Prostate gland (tissue), 2 donors: ENCODE measurements at regions not wholly inside any gene's neighbourhood (a gene's known extent, or its start where the extent isn't known, plus 50 kb on each side); places are given as distances from the start of the nearest gene placed in this dataset.
"Not testable (repeated sequence)": the region's sequence is repeated elsewhere in the genome, so short reads cannot be mapped to it uniquely, and the experiment has no call there.

Experiments used
- DNase-seq: peaks from one replicate; pipeline ENCODE4 v3.0.0-alpha.2; 2019; ENCODE audit warnings: low spot score
- H3K27ac ChIP-seq, 2 donors: fragments of 200-600 bp; sonication (generic); 2 replicates each; pipeline ENCODE4 v1.5.1; 2017 to 2019
- H3K27me3 ChIP-seq: fragments of 200-600 bp; sonication (generic); replicated peaks from 2 replicates; pipeline ENCODE4 v1.5.1; 2019; ENCODE audit not compliant: insufficient read depth
- H3K36me3 ChIP-seq, 2 donors: fragments of 200-600 bp; sonication (generic); 1 replicate in 1 of 2; 2 replicates in 1 of 2; pipeline versions ENCODE4 v1.5.1 to v1.8.1; 2017 to 2019
- H3K4me1 ChIP-seq: fragments of 200-600 bp; sonication (generic); replicated peaks from 2 replicates; pipeline ENCODE4 v1.5.1; 2019
- H3K4me3 ChIP-seq, 2 donors: fragments of 200-600 bp; sonication (generic); 2 replicates each; pipeline ENCODE4 v1.5.1; 2017 to 2019
- H3K9me3 ChIP-seq: fragments of 200-600 bp; sonication (generic); 2 replicates; pipeline ENCODE4 v1.5.1; 2017
- POLR2A ChIP-seq: fragments of 450-650 bp; IDR thresholded peaks from one replicate; pipeline ENCODE4 v1.6.1; 2016; ENCODE audit warnings: antibody characterized with exemption, mild to moderate bottlenecking
- POLR2AphosphoS5 ChIP-seq: sonication (generic); formaldehyde crosslinking; IDR thresholded peaks from one replicate; pipeline ENCODE4 v1.6.1; 2017; ENCODE audit warnings: antibody characterized with exemption
- WGBS: methylation state at CpG from one replicate; pipeline ENCODE4 v1.1.5; 2018; 5-methylcytosine and 5-hydroxymethylcytosine counted together
- intact Hi-C: fragments of 100-400 bp; cut with DNase I; formaldehyde crosslinking; loops from one replicate; pipeline ENCODE4 v1.14.2; 2022
- TF ChIP-seq, protein P1 (sequence below), 4 experiments: fragments of 200-600 bp in 2 of 4; fragments of 450-650 bp in 2 of 4; sonication (generic) in 2 of 4; IDR thresholded peaks; 1 replicate in 3 of 4; 2 replicates in 1 of 4; pipeline ENCODE4 v1.5.1; 2016 to 2019; ENCODE audit warnings: antibody characterized with exemption in 4 of 4, mild to moderate bottlenecking in 2 of 4, moderate library complexity in 2 of 4

DNA sequence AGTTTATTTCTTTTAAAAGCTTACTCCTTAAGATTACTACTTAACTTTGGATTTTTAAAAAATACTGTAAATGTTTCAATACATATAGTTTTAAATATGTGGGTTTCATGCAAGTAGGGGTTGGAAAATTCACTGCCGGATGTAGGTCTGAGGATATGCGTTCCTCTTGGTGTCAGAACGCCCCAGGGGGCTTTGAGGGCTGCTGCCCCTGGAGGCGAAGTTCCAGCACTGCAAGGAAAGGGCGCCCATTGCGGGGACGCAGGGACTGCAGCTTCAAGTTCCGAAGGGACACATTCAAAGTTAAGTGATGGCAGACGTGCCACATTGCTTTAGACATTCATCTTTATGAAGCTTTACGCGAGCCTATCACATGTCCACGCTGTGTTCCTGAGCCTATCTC is 152.9 kb downstream of the SOD2 start:
- WGBS: 32% methylated on average over 12 of the region's 12 CpGs
- intact Hi-C loops: no loop called here
- TF ChIP-seq POLR2AphosphoS5: no peak
- TF ChIP-seq POLR2A: no peak
- TF ChIP-seq, protein P1, sequence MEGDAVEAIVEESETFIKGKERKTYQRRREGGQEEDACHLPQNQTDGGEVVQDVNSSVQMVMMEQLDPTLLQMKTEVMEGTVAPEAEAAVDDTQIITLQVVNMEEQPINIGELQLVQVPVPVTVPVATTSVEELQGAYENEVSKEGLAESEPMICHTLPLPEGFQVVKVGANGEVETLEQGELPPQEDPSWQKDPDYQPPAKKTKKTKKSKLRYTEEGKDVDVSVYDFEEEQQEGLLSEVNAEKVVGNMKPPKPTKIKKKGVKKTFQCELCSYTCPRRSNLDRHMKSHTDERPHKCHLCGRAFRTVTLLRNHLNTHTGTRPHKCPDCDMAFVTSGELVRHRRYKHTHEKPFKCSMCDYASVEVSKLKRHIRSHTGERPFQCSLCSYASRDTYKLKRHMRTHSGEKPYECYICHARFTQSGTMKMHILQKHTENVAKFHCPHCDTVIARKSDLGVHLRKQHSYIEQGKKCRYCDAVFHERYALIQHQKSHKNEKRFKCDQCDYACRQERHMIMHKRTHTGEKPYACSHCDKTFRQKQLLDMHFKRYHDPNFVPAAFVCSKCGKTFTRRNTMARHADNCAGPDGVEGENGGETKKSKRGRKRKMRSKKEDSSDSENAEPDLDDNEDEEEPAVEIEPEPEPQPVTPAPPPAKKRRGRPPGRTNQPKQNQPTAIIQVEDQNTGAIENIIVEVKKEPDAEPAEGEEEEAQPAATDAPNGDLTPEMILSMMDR (IDR thresholded peaks at IDR 0.05): no peak

DNA sequence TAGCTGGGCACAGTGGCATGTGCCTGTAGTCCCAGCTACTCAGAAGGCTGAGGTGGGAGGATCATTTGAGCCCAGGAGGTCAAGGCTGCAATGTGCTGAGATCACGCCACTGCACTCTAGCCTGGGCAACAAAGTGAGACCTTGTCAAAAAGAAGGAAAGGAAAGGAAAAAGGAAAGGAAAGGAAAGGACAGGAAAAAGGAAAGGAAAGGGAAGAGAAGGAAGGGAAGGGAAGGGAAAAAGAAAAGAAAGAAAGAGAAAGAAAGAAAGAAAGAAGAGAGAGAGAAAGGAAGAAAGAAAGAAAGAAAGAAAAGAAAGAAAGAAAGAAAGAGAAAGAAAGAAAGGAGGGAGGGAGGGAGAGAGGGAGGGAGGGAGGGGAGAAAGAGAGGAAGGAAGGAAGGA is 155.0 kb downstream of the SOD2 start:
- H3K36me3 ChIP-seq, intact Hi-C loops, DNase-seq, H3K27ac ChIP-seq, H3K4me3 ChIP-seq, H3K9me3 ChIP-seq, H3K27me3 ChIP-seq, H3K4me1 ChIP-seq: not testable (repeated sequence)
- 93% methylated on average over 1 of the region's 1 CpG for WGBS

More for the DNA sequence above, 152.9 kb downstream of the SOD2 start:
- no peaks in the 10 kb centered on the region for H3K4me1 ChIP-seq
- DNase-seq: no peak
- H3K9me3 ChIP-seq: no peaks in the 10 kb centered on the region
- H3K27me3 ChIP-seq: no peaks in the 10 kb centered on the region
- H3K27ac ChIP-seq: no peak overlapping the region
- no peak overlapping the region for H3K4me3 ChIP-seq
- H3K36me3 ChIP-seq: no peaks in the 10 kb centered on the region

DNA sequence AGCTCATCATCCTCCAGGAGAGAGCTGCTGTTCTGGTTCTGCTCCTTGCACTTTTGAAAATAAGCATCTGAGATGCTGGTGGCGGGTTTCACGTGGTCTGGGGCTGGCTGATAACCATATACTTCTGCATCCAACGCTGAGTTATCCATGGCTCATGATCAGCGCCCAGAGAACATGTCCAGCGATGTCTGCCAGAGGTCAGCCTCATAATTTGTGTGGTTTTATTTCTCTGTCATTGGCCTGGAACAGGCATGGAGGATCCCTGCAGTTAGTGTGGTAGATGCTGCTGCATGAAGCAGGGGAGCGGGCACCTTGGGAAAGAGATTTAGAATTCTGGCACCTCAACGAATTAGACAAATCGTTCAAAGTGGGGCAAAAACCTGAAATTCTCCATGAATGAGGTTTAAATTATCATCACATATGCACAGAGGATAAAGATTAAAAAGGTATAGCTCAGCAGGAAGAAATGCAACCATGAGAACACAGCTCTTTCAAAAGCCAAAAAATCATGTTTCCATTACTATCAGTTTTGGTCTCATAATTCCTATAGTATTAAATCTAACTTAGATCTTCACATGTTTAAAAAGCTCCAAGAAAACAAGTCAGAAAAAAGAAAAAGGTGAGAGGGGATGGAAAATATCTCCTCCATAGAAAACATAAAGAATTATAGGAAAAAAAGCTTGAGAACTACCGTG is 157.2 kb downstream of the SOD2 start:
- TF ChIP-seq POLR2AphosphoS5: no peak
- TF ChIP-seq, protein P1 (IDR thresholded peaks at IDR 0.05): no peak
- TF ChIP-seq POLR2A: no peak
- no peak overlapping the region for H3K4me3 ChIP-seq
- no peaks in the 10 kb centered on the region for H3K4me1 ChIP-seq
- 84% methylated on average over 9 of the region's 9 CpGs for WGBS
- no peak overlapping the region for H3K27ac ChIP-seq
- H3K27me3 ChIP-seq: no peaks in the 10 kb centered on the region
- H3K36me3 ChIP-seq: no peaks in the 10 kb centered on the region
- intact Hi-C loops: no loop called here
- no peaks in the 10 kb centered on the region for H3K9me3 ChIP-seq
- no peak for DNase-seq

DNA sequence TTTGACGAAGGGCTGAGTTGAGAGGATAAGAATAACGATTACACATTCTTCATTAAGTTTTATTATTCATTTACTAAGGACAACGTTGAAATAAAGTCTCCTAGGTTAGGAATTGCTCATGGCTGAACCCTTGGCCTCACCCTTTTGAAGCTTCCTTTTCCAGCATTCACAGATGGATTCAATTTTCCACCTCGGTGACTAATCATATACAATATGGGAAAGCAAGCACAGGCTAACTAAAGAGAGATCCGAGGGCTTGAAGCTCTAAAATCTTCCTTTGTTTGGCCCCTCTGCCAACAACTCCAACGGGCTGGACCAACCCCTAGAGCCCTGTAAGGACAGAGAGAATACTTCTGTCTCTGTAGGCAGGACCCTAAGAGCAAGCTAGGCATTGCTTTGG is 159.5 kb downstream of the SOD2 start:
- H3K27me3 ChIP-seq: no peaks in the 10 kb centered on the region
- intact Hi-C loops: no loop called here
- H3K36me3 ChIP-seq: no peaks in the 10 kb centered on the region
- no peak overlapping the region for H3K27ac ChIP-seq
- H3K4me1 ChIP-seq: no peaks in the 10 kb centered on the region
- no peak for DNase-seq
- WGBS: 44% methylated on average over 6 of the region's 6 CpGs
- no peaks in the 10 kb centered on the region for H3K9me3 ChIP-seq
- TF ChIP-seq, protein P1 (IDR thresholded peaks at IDR 0.05): no peak
- TF ChIP-seq POLR2A (no peak), POLR2AphosphoS5 (no peak)
- H3K4me3 ChIP-seq: no peak overlapping the region

DNA sequence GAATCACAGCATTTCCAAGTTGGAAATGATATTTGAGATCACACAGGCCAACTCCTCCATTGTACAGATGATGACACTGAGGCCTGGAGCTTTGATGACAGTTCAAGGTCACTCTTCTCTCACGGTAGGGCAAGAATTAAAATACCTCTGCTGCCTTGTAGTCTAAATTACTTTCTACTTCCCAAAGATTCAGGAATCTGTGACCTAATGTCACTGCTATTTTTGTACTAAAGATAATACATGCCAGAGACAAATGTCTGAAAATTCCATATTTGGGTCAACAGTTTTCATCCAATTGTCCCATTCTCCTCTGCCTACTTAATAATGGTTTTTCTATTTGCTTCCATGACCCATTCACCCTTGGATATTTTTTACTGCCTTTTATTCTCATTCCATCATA is 160.0 kb downstream of the SOD2 start:
- no peaks in the 10 kb centered on the region for H3K4me1 ChIP-seq
- intact Hi-C loops: no loop called here
- no peak for DNase-seq
- H3K27me3 ChIP-seq: no peaks in the 10 kb centered on the region
- no peak overlapping the region for H3K4me3 ChIP-seq
- TF ChIP-seq, protein P1 (IDR thresholded peaks at IDR 0.05): no peak
- TF ChIP-seq POLR2AphosphoS5: no peak
- no peak for TF ChIP-seq POLR2A
- no peaks in the 10 kb centered on the region for H3K9me3 ChIP-seq
- H3K36me3 ChIP-seq: no peaks in the 10 kb centered on the region
- WGBS: 74% methylated on average over 1 of the region's 1 CpG
- H3K27ac ChIP-seq: no peak overlapping the region
